H1 (cell line): ENCODE measurements at regions not wholly inside any gene's neighbourhood (a gene's known extent, or its start where the extent isn't known, plus 50 kb on each side); places are given as distances from the start of the nearest gene placed in this dataset.

ENCODE experiments used
- BACH1 ChIP-seq: IDR thresholded peaks from 2 replicates; pipeline ENCODE4 v1.6.1; 2012; ENCODE audit warnings: low read length, improper control_type of control experiment
- CEBPB ChIP-seq: IDR thresholded peaks from 2 replicates; pipeline ENCODE4 v1.6.1; 2012; ENCODE audit warnings: low read depth, low read length
- CHD2 ChIP-seq: IDR thresholded peaks from 2 replicates; pipeline ENCODE4 v1.6.1; 2012; ENCODE audit warnings: low read length, improper control_type of control experiment
- EP300 ChIP-seq, 2 experiments: IDR thresholded peaks; 1 replicate in 1 of 2; 2 replicates in 1 of 2; pipeline ENCODE4 v1.6.1; 2011 to 2012; ENCODE audit warnings: low read depth in 2 of 2, low read length in 2 of 2, mild to moderate bottlenecking in 2 of 2, borderline replicate concordance in 1 of 2, inconsistent platforms in 1 of 2, moderate library complexity in 1 of 2
- GABPA ChIP-seq: IDR thresholded peaks from 2 replicates; pipeline ENCODE4 v1.6.1; 2011; ENCODE audit warnings: mild to moderate bottlenecking, low read length, moderate library complexity, borderline replicate concordance; ENCODE audit not compliant: insufficient read depth
- KDM1A ChIP-seq: fragments of 200-600, 300-600 bp; sonication (generic); IDR thresholded peaks from 2 replicates; pipeline ENCODE4 v1.7.1; 2016; ENCODE audit warnings: mild to moderate bottlenecking, low read length, borderline replicate concordance
- KDM4A ChIP-seq: IDR thresholded peaks from one replicate; pipeline ENCODE4 v1.7.1; 2012; ENCODE audit warnings: low read depth, mild to moderate bottlenecking, moderate library complexity, low read length, inconsistent platforms; ENCODE audit not compliant: severe bottlenecking
- SIX5 ChIP-seq: IDR thresholded peaks from 2 replicates; pipeline ENCODE4 v1.6.1; 2011; ENCODE audit warnings: mild to moderate bottlenecking, low read depth, low read length
- TEAD4 ChIP-seq: IDR thresholded peaks from 2 replicates; pipeline ENCODE4 v1.6.1; 2012; ENCODE audit warnings: low read depth, low read length, inconsistent platforms, mixed read lengths
- ZNF274 ChIP-seq: IDR thresholded peaks from 2 replicates; pipeline ENCODE4 v1.7.0; 2012; ENCODE audit warnings: low read length, borderline replicate concordance; ENCODE audit errors: extremely low read depth

- TF ChIP-seq ZNF274 (no peak), KDM4A (no peak), CHD2 (no peak), TEAD4 (no peak), KDM1A (no peak), SIX5 (no peak), EP300 (IDR thresholded peaks at IDR 0.05; ENCODE audit: borderline replicate concordance in 1 of 2, low read depth in 2 of 2, low read length in 2 of 2) (no peak), BACH1 (no peak), GABPA (no peak), CEBPB (no peak)
These were observed 415.3 kb downstream of the USP25 start (continued) for GRCh38 chr21:16145052-16145451.
